Thoracic aorta (tissue), 2 donors: ENCODE measurements at regions not wholly inside any gene's neighbourhood (a gene's known extent, or its start where the extent isn't known, plus 50 kb on each side); places are given as distances from the start of the nearest gene placed in this dataset.

Experiments used
- ATAC-seq: fragments of 150-250 bp; one replicate; pipeline ENCODE4 v1.8.0; 2017; ENCODE audit warnings: low read depth; ENCODE audit not compliant: insufficient number of reproducible peaks, low FRiP score
- DNase-seq: peaks from one replicate; pipeline ENCODE4 v3.0.0-alpha.2; 2020; ENCODE audit warnings: low spot score
- H3K27ac ChIP-seq, 2 donors: fragments of 200-600 bp; sonication (generic); 1 replicate in 1 of 2; 2 replicates in 1 of 2; pipeline ENCODE4 v1.5.1; 2016; ENCODE audit warnings: mild to moderate bottlenecking in 2 of 2, moderate library complexity in 2 of 2
- H3K27me3 ChIP-seq: fragments of 200-600 bp; sonication (generic); replicated peaks from 2 replicates; pipeline ENCODE4 v1.6.0; 2016; ENCODE audit warnings: mild to moderate bottlenecking; ENCODE audit not compliant: insufficient read depth
- H3K36me3 ChIP-seq: fragments of 200-600 bp; sonication (generic); one replicate; pipeline ENCODE4 v1.5.1; 2016
- H3K4me1 ChIP-seq, 2 donors: fragments of 200-600 bp; sonication (generic); 1 replicate in 1 of 2; 2 replicates in 1 of 2; pipeline versions ENCODE4 v1.5.1 to v1.6.0; 2016; ENCODE audit warnings: low read depth in 2 of 2, mild to moderate bottlenecking in 1 of 2; ENCODE audit not compliant: control insufficient read depth in 1 of 2
- H3K4me3 ChIP-seq: fragments of 200-600 bp; sonication (generic); 2 replicates; pipeline ENCODE4 v1.5.1; 2016; ENCODE audit warnings: mild to moderate bottlenecking
- H3K9me3 ChIP-seq: fragments of 200-600 bp; sonication (generic); 2 replicates; pipeline ENCODE4 v1.5.1; 2016
- TF ChIP-seq, protein P1 (sequence below): fragments of 200-600 bp; sonication (generic); IDR thresholded peaks from one replicate; pipeline ENCODE4 v1.5.1; 2019; ENCODE audit warnings: antibody characterized with exemption

DNA sequence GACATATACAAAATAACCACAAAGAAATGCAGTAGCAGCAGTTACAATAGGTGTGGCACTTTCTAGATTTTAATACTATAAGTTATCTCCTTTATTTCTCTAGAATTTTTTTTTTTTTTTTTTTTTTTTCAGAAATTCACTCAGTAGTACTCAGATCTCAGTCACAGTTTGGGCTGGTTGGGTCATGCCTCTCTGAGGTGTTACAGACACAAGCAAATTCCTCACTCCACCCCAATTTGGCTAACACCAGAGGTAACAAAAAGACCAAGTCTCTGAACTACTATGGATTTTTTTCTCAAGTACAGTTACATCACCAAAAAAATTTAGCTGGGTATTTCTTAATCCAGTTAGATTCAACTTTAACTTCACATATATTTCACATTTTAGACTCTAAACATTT, 985.1 kb upstream of the LRRN3 start:
- H3K27ac ChIP-seq = no peak overlapping the region
- TF ChIP-seq, protein P1, sequence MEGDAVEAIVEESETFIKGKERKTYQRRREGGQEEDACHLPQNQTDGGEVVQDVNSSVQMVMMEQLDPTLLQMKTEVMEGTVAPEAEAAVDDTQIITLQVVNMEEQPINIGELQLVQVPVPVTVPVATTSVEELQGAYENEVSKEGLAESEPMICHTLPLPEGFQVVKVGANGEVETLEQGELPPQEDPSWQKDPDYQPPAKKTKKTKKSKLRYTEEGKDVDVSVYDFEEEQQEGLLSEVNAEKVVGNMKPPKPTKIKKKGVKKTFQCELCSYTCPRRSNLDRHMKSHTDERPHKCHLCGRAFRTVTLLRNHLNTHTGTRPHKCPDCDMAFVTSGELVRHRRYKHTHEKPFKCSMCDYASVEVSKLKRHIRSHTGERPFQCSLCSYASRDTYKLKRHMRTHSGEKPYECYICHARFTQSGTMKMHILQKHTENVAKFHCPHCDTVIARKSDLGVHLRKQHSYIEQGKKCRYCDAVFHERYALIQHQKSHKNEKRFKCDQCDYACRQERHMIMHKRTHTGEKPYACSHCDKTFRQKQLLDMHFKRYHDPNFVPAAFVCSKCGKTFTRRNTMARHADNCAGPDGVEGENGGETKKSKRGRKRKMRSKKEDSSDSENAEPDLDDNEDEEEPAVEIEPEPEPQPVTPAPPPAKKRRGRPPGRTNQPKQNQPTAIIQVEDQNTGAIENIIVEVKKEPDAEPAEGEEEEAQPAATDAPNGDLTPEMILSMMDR = no peak
- ATAC-seq (no peak), DNase-seq (no peak)
- no peak overlapping the region for H3K4me3 ChIP-seq
- no peaks in the 10 kb centered on the region for H3K9me3 ChIP-seq
- H3K27me3 ChIP-seq = no peaks in the 10 kb centered on the region
- no peaks in the 10 kb centered on the region for H3K36me3 ChIP-seq
- no peaks in the 10 kb centered on the region for H3K4me1 ChIP-seq

DNA sequence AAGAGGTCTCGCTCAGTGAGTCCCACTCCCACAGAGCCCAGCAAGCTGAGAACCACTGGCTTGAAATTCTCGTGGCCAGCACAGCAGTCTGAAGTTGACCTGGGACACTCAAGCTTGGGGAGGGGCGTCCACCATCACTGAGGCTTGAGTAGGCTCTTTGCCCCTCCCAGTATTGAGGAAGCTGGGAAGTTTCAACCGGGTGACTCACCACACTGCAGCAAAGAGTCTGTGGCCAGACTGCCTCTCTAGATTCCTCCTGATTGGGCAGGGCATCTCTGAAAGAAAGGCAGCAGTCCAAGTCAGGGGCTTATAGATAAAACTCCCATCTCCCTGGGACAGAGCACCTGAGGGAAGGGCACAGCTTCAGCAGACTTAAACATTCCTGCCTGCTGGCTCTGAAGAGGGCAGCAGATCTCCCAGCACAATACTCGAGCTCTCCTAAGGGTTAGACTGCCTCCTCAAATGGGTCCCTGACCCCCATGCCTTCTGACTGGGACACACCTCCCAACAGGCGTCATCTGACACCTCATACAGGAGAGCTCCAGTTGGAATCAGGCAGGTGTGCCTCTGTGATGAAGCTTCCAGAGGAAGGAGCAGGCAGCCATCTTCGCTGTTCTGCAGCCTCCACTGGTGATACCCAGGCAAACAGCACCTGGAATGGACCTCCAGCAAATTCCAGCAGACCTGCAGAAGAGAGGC, 970.9 kb upstream of the LRRN3 start:
- H3K36me3 ChIP-seq = no peaks in the 10 kb centered on the region
- no peak overlapping the region for H3K27ac ChIP-seq
- TF ChIP-seq, protein P1 = no peak
- DNase-seq (no peak), ATAC-seq (no peak)
- no peaks in the 10 kb centered on the region for H3K4me1 ChIP-seq
- H3K4me3 ChIP-seq = no peak overlapping the region
- H3K9me3 ChIP-seq = no peaks in the 10 kb centered on the region
- H3K27me3 ChIP-seq = no peaks in the 10 kb centered on the region

DNA sequence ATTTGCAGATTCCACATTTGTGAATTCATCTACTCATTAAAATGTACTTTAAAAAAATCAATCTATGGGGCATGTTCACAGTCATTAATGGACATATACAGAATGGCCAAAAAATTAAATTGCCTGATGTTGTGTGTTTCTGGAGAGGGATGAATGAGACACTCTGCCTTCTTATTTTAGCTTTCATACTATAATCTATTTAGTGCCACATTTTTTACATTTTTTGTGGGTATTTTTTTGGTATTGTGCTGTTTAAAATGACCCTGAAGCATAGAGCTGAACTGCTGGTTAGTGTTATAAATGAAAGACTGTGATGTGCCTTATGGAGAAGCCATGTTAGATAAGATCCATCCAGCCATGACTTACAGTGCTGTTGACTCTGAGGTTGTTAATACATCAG, 961.8 kb upstream of the LRRN3 start:
- H3K4me3 ChIP-seq = no peak overlapping the region
- H3K27ac ChIP-seq = no peak overlapping the region
- no peaks in the 10 kb centered on the region for H3K27me3 ChIP-seq
- no peaks in the 10 kb centered on the region for H3K36me3 ChIP-seq
- H3K9me3 ChIP-seq = no peaks in the 10 kb centered on the region
- ATAC-seq (no peak), DNase-seq (no peak)
- no peaks in the 10 kb centered on the region for H3K4me1 ChIP-seq
- TF ChIP-seq, protein P1 = no peak

DNA sequence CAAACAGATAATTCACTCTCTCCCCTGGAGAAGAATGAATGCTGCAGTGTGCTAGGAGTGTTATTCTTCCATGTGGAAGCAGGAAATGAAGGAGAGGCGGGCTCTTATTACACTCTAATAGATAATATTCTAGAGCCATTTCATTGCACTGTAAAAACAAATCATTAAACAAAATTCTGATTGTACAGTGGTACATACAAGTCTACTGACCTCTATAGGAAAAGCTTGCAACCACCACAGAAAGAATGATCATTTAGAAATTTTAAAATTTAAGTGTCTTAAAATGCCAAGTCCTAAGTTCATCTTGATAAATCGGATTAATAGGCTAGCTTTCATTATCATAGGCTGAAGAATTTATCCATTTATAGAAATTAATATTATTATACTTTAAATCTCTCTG, 960.3 kb upstream of the LRRN3 start:
- no peak for ATAC-seq
- DNase-seq = no peak
- no peaks in the 10 kb centered on the region for H3K36me3 ChIP-seq
- no peak overlapping the region for H3K4me3 ChIP-seq
- no peak overlapping the region for H3K27ac ChIP-seq
- no peaks in the 10 kb centered on the region for H3K4me1 ChIP-seq
- TF ChIP-seq, protein P1 = no peak
- H3K9me3 ChIP-seq = no peaks in the 10 kb centered on the region
- H3K27me3 ChIP-seq = no peaks in the 10 kb centered on the region

DNA sequence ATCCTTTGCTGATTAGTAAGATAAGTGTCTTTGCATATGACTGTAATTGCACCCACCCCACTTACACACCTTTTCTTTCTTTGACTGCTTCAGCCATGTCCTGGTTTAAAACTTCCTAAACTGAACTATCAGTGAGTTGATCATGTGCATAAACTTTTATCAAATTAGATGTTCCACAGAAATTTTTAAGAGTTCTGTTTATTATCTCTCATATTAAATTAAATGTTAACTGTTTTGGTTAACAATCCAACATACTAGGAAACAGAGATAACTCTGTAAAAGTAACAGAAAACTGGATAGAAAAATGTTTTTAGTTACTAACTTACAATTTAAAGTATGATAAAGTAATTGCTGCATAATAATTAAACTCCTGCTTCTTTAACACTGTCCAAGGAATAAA, 959.6 kb upstream of the LRRN3 start:
- no peak overlapping the region for H3K27ac ChIP-seq
- DNase-seq (no peak), ATAC-seq (no peak)
- no peaks in the 10 kb centered on the region for H3K27me3 ChIP-seq
- TF ChIP-seq, protein P1 = no peak
- no peaks in the 10 kb centered on the region for H3K4me1 ChIP-seq
- H3K36me3 ChIP-seq = no peaks in the 10 kb centered on the region
- H3K4me3 ChIP-seq = no peak overlapping the region
- H3K9me3 ChIP-seq = no peaks in the 10 kb centered on the region
